Natural killer cell treated with Interleukin-12 subunit alpha and Interleukin-12 subunit beta and Interleukin-15 and Interleukin-18, amount 100 ng/mL, for 72 hours (primary cell): ENCODE measurements at regions not wholly inside any gene's neighbourhood (a gene's known extent, or its start where the extent isn't known, plus 50 kb on each side); places are given as distances from the start of the nearest gene placed in this dataset.

Experiments used
- ATAC-seq, 2 donors: fragments of 150-1000 bp; cut with Tn5 transposase in 1 of 2; sonication (Bioruptor Pico), chemical (Tn5 transposase) in 1 of 2; 2 replicates each; pipeline ENCODE4 v1.10.0; 2021
- DNase-seq: peaks from one replicate; pipeline ENCODE4 v3.0.0; 2022; ENCODE audit warnings: low spot score
- H3K27ac Mint-ChIP-seq, 2 donors: 1 replicate in 1 of 2; 2 replicates in 1 of 2; pipeline ENCODE4 v1.8.0; 2022; ENCODE audit warnings: mixed read lengths in 2 of 2, mild to moderate bottlenecking in 1 of 2, moderate library complexity in 1 of 2
- H3K27me3 Mint-ChIP-seq, 2 donors: 1 replicate in 1 of 2; 2 replicates in 1 of 2; pipeline ENCODE4 v1.8.0; 2022; ENCODE audit warnings: mixed read lengths in 2 of 2
- H3K36me3 Mint-ChIP-seq: one replicate; pipeline ENCODE4 v1.8.0; 2022; ENCODE audit warnings: mixed read lengths
- H3K4me1 Mint-ChIP-seq, 2 donors: 1 replicate in 1 of 2; 2 replicates in 1 of 2; pipeline ENCODE4 v1.8.0; 2022; ENCODE audit warnings: low read depth in 2 of 2, mixed read lengths in 2 of 2, mild to moderate bottlenecking in 1 of 2
- H3K4me3 Mint-ChIP-seq: one replicate; pipeline ENCODE4 v1.8.0; 2022; ENCODE audit warnings: mixed read lengths
- H3K9me3 Mint-ChIP-seq: 2 replicates; pipeline ENCODE4 v1.8.0; 2022; ENCODE audit warnings: mixed read lengths

DNA sequence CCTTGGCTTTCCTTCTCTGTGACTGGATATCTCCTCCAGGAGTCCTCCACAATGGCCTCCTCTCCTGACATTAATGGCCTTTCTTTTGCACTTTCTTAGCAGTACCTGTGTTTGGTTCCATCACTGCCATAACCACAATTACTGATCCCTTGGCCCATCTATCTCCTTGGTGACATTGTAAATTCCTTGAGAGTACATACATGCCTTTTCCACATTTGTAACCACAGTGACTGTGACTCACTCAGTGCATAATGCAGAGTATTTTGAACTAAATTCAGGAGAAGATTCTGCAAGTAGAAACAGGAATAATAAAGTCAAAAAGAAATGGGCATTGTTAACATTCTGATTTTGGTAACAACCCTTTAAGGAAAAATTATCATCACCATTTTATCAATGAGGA lies 197.2 kb upstream of the SOX4 start:
- ATAC-seq (no peak), DNase-seq (no peak)
- peaks cover 6 to 7% of the 10 kb centered on the region in 2 donors for H3K27me3 Mint-ChIP-seq
- H3K4me3 Mint-ChIP-seq, result no peak overlapping the region
- H3K9me3 Mint-ChIP-seq, result no peaks in the 10 kb centered on the region
- H3K27ac Mint-ChIP-seq, result no peak overlapping the region
- no peaks in the 10 kb centered on the region for H3K4me1 Mint-ChIP-seq
- no peaks in the 10 kb centered on the region for H3K36me3 Mint-ChIP-seq

DNA sequence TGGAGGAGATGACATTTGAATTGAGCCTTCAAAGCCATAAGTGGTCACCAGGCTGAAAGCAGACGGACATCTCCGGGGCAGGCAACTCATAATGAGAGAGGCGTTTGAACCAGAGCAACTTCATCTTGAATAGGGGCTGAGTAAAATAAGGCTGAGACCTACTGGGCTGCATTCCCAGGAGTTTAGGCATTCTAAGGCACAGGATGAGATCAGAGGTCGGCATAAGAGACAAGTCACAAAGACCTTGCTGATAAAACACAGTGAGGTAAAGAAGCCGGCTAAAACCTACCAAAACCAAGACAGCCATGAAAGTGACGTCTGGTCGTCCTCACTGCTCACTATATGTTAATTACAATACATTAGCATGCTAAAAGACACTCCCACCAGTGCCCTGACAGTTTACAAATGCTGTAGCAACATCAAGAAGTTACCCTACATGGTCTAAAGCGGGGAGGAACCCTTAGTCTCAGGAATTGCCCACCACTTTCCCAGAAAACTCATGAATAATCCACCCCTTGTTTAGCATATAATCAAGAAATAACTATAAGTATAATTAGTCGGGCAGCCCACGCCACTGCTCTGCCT lies 194.7 kb upstream of the SOX4 start:
- Mint-ChIP-seq H3K27ac (no peak overlapping the region), H3K4me3 (no peak overlapping the region), H3K27me3 (peaks cover 6 to 7% of the 10 kb centered on the region in 2 donors), H3K4me1 (no peaks in the 10 kb centered on the region), H3K36me3 (no peaks in the 10 kb centered on the region), H3K9me3 (no peaks in the 10 kb centered on the region)
- DNase-seq (no peak), ATAC-seq (no peak)

DNA sequence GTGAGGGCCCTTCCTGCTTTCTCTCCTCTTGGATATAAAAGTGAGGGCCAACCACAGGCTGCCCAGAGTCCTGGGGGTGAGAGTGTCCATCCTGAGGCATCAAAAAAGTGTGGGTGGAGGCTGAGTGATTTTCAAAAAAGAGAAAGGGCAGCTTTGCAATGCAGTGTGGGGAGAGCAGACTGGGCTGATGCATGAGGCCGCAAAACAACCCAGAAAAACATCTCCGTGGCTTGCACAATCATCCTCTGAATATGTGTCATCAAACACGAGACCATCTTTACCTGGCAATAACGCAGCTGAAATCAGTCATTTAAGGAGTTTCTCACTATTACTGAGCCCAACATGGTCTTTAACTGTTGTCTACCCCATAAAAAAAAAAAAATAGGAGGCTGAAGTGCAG lies 191.2 kb upstream of the SOX4 start:
- no peaks in the 10 kb centered on the region for H3K36me3 Mint-ChIP-seq
- no peak overlapping the region for H3K4me3 Mint-ChIP-seq
- H3K27me3 Mint-ChIP-seq, result peaks cover 7 to 9% of the 10 kb centered on the region in 2 donors
- no peak overlapping the region for H3K27ac Mint-ChIP-seq
- no peak for DNase-seq
- no peaks in the 10 kb centered on the region for H3K9me3 Mint-ChIP-seq
- ATAC-seq, result peak; percentile 38 to 83
- no peaks in the 10 kb centered on the region for H3K4me1 Mint-ChIP-seq

DNA sequence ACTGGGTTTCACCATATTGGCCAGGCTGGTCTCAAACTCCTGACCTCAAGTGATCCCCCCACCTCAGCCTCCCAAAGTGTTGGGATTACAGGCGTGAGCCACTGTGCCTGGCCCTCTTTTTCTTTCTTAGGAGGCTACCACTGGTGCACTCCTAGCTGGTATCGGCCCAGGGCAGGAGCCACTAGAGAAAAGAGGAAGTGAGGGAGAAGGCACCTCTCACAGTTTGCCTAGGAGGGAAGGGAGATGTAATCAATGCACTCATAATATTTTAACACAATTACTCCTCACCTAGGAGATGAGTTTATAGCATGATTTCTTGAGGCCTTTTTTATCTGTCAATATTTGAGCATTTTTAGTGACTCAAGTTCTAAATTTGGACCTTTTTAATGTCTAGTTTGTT lies 189.0 kb upstream of the SOX4 start:
- no peaks in the 10 kb centered on the region for H3K4me1 Mint-ChIP-seq
- no peak for DNase-seq
- ATAC-seq, result no peak
- peaks cover 5% of the 10 kb centered on the region for H3K36me3 Mint-ChIP-seq
- H3K27ac Mint-ChIP-seq, result no peak overlapping the region
- H3K27me3 Mint-ChIP-seq, result peaks cover 9 to 19% of the 10 kb centered on the region in 2 donors
- H3K4me3 Mint-ChIP-seq, result no peak overlapping the region
- H3K9me3 Mint-ChIP-seq, result no peaks in the 10 kb centered on the region

DNA sequence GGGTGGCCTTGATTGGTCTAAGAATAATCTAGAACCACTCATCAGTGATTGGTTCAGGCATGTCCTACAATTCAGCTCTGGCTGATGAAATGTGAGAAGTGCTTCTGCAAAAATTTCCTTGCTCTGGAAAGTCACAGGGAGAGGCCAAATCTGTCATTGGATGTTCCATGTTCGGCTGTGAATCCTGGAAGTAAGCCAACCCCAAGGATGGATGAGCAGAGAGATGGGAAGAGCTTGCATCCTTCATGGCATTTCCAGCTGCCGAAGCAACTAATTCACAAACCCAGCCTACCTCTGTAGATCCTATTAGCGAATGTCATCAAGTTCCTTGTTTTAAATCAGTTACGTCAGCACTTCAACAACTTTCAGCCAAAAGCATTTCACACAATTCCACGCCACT lies 187.2 kb upstream of the SOX4 start:
- ATAC-seq (no peak), DNase-seq (no peak)
- Mint-ChIP-seq H3K36me3 (peaks cover 5% of the 10 kb centered on the region), H3K9me3 (no peaks in the 10 kb centered on the region), H3K27ac (no peak overlapping the region), H3K27me3 (peaks cover 9 to 22% of the 10 kb centered on the region in 2 donors), H3K4me1 (no peaks in the 10 kb centered on the region), H3K4me3 (no peak overlapping the region)

DNA sequence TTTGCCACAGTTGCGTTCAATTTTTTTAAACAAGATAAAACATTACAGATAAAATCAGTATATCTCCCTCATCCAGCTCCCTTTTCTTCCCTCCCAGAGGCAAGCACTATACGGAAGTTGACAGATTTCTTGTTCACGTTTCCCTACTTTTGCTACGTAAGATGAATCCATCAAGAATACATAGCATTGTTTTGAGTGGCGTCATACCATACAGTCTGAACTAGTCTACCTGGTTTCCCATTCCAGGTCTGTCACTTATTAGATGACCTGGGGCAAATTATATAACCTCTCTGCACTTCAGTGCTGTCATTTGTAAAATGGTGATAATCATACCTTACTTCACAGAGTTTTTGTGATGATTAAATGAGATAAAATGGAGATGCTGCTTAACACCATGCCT lies 184.3 kb upstream of the SOX4 start:
- Mint-ChIP-seq H3K36me3 (peaks cover 5% of the 10 kb centered on the region), H3K27me3 (peaks cover 9 to 32% of the 10 kb centered on the region in 2 donors), H3K9me3 (no peaks in the 10 kb centered on the region), H3K4me1 (no peaks in the 10 kb centered on the region), H3K4me3 (no peak overlapping the region), H3K27ac (no peak overlapping the region)
- no peak for DNase-seq
- no peak for ATAC-seq

DNA sequence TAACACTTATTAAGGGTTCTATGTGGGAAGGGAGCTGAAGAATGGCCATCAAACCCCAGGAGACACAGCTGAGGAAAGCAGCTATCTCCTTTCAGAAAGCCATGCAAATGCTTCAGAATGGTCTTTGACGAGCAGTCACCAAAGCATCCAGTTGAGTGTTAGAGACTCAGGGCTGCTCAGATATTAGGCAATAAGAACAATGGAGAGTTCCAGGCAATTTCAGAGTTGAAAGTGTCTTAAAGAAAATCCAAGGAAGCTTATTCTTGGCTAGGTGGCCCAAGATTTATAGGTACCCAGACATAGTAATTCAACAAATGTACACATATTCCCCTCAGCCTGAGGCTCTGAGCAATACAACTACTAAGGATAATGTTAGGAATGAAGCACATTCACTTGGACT lies 180.1 kb upstream of the SOX4 start:
- H3K9me3 Mint-ChIP-seq, result no peaks in the 10 kb centered on the region
- no peak for ATAC-seq
- peaks cover 0 to 4% of the 10 kb centered on the region in 2 donors for H3K4me1 Mint-ChIP-seq
- DNase-seq, result no peak
- H3K27me3 Mint-ChIP-seq, result peaks cover 3 to 20% of the 10 kb centered on the region in 2 donors
- H3K27ac Mint-ChIP-seq, result no peak overlapping the region
- no peak overlapping the region for H3K4me3 Mint-ChIP-seq
- H3K36me3 Mint-ChIP-seq, result no peaks in the 10 kb centered on the region

DNA sequence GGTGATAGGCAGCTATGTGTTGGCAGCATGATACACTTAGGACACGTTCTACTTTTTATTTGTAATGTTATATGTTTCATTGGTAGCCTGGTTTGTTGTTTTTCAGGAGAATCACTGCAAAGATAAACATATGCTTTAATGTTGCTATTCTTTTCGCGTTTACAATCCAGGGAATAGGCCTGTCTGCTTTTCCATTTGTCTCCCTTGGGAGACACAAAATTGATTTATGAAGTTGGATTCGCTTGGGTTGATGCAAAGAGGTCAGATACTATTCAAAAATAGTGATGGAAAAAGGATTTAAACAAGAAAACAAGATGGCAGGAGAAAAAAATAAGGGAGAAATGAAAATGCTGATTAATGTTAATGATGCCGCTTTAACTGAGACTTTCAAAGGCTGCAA lies 179.5 kb upstream of the SOX4 start:
- DNase-seq (no peak), ATAC-seq (no peak)
- no peaks in the 10 kb centered on the region for H3K9me3 Mint-ChIP-seq
- H3K27ac Mint-ChIP-seq, result no peak overlapping the region
- peaks cover 3 to 20% of the 10 kb centered on the region in 2 donors for H3K27me3 Mint-ChIP-seq
- no peaks in the 10 kb centered on the region for H3K36me3 Mint-ChIP-seq
- H3K4me1 Mint-ChIP-seq, result peaks cover 0 to 4% of the 10 kb centered on the region in 2 donors
- H3K4me3 Mint-ChIP-seq, result no peak overlapping the region

DNA sequence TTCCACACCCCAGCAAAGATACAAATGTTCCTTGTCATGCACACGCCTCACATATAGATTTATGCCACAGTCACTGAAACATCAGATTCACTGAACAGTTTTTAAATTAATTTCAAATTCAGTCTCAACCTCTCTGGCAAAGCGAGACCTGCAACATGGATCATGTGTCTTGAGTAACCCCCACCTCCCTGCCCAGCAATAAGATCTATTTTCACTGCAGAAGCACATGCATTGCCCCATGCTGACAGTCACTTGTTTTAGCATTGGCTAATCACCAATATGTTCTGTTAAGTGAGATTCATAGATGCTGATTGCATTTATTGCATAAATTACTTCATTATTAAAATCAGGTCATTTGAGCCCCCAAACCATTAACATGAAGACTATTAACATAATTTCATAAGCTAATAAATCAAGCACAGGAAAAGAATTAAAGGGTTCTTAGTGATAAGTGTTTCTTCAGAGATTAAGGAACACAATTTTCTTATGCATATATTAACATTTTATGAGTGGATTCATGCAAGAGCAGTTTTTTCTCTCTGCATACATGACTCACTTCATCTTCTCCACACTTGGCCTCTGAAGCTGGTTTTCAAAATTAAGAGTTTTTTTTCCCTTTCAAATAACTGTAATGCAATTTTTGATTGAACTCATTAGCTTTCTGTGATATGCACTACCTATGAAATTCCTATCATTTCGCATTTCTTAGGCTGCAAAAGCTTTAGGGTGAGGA lies 173.2 kb upstream of the SOX4 start:
- H3K9me3 Mint-ChIP-seq, result no peaks in the 10 kb centered on the region
- ATAC-seq, result no peak
- no peak overlapping the region for H3K27ac Mint-ChIP-seq
- no peak for DNase-seq
- peaks cover 8 to 21% of the 10 kb centered on the region in 2 donors for H3K27me3 Mint-ChIP-seq
- peaks cover 0 to 4% of the 10 kb centered on the region in 2 donors for H3K4me1 Mint-ChIP-seq
- H3K36me3 Mint-ChIP-seq, result no peaks in the 10 kb centered on the region
- H3K4me3 Mint-ChIP-seq, result no peak overlapping the region

DNA sequence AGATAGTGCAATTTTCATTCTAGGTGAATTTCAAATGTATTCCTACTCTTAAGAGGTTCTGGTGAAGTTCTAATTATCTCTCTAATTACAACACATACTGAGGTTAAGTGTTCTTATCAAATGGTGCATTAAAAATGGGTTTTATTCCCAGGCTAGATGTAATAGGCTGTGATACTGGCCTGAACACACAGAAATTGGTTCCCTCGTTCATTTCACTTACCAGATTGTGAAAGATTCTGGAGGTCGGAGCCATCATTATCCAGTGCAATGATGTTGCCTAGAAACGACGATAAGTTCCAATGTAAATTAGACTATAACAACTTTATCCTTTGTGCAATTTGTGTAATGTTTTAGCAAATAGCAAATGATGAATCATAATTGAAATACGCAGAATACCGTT lies 172.6 kb upstream of the SOX4 start:
- Mint-ChIP-seq H3K36me3 (no peaks in the 10 kb centered on the region), H3K4me1 (peaks cover 0 to 4% of the 10 kb centered on the region in 2 donors), H3K9me3 (no peaks in the 10 kb centered on the region), H3K4me3 (no peak overlapping the region), H3K27me3 (peaks cover 8 to 21% of the 10 kb centered on the region in 2 donors), H3K27ac (no peak overlapping the region)
- DNase-seq, result no peak
- ATAC-seq, result no peak

DNA sequence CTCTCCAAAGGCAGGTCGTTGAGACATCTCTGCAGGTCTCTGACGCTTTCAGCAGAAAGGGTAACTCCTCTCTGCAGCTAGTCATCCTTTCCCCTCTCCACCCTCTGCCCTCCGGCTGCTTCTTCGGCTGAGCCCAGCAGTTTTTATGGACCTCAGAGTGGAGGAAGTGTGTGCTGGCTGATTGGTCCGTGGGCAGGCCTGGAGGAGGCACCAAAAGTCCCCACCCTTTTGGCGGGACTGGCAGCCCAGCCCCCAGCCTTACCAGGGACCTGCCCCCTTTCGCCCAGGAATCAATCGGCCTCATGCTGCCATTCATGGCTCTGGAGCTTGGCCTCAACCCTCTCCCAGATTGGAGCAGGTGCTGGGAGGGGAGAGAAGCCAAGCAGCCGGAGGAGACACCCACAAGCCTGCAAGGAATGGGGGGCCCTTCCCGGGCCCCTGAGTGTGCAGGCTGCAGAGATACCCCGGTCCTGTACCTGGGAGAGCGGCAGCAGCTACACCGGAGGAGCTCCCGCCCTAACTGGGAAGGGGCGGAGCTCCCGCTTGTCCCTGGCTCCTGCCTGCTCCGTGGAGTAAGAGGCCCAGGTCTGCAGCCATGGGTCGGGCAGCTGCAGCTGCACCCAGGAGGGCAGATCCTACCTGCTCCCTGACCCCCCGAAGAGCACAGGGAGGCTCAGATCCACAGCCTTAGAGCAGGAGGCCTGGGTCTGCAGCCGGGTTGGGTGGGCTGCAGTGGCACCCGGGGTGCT lies 170.3 kb upstream of the SOX4 start:
- H3K4me1 Mint-ChIP-seq, result no peaks in the 10 kb centered on the region
- no peak overlapping the region for H3K27ac Mint-ChIP-seq
- ATAC-seq (peak in 1 of 2 donors; percentile 40), DNase-seq (no peak)
- no peaks in the 10 kb centered on the region for H3K9me3 Mint-ChIP-seq
- H3K27me3 Mint-ChIP-seq, result peaks cover 16 to 21% of the 10 kb centered on the region in 2 donors
- no peaks in the 10 kb centered on the region for H3K36me3 Mint-ChIP-seq
- H3K4me3 Mint-ChIP-seq, result no peak overlapping the region

DNA sequence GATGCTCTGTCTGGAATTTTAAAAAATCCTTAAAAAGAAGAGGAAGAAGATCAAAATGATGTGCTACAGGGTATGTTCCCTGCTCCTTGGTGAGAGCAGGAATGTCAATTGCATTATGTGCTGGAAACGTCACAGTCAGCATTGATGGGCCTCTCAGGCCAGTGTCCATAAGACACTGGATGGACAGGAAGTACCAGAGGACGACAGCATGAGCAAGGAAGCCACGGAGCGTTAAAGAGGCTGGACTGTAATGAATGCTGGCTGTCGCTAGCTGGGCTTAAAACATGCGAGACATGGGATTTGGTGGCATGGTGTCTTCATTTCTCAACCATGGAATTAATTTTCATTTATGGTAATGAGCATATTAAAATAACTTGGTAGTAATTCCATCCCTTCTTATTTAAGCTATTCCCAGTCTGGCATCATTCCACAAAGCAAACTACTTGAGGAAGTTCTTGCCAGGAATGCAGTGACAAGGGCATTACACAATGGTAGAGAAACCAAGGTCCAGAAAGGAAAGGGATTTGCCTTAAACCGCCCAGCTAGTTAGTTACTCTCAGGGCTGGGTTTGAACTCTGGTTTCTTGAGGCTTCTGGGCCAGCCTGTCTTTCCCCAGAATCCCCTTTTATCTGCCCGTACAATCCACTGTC lies 166.6 kb upstream of the SOX4 start:
- H3K27ac Mint-ChIP-seq, result peak overlapping the region in 1 of 2 donors; percentile 36
- no peaks in the 10 kb centered on the region for H3K9me3 Mint-ChIP-seq
- DNase-seq (no peak), ATAC-seq (no peak)
- no peaks in the 10 kb centered on the region for H3K4me1 Mint-ChIP-seq
- H3K36me3 Mint-ChIP-seq, result no peaks in the 10 kb centered on the region
- H3K4me3 Mint-ChIP-seq, result no peak overlapping the region
- peaks cover 17 to 18% of the 10 kb centered on the region in 2 donors for H3K27me3 Mint-ChIP-seq

DNA sequence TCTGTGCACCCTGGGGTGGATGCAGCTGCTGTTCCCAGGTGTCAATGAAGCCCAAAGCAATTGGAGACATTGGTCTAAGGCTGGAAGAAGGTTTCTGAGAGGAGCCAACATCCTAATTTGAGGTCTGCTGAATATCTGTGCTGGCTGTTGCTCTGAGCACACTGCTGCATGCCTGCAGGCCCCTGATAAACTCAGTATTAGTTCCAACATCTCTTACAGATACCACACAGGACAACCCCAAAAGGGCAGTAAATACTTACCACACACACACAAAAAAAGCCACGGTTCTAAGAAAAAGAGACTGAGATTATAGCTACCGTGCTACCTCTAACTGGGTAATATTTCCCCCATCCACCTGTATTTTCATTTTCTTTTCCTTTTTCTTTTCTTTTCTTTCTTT lies 164.3 kb upstream of the SOX4 start:
- Mint-ChIP-seq H3K9me3 (no peaks in the 10 kb centered on the region), H3K27me3 (peaks cover 15 to 17% of the 10 kb centered on the region in 2 donors), H3K27ac (no peak overlapping the region), H3K36me3 (no peaks in the 10 kb centered on the region), H3K4me3 (no peak overlapping the region), H3K4me1 (no peaks in the 10 kb centered on the region)
- ATAC-seq (no peak), DNase-seq (no peak)

DNA sequence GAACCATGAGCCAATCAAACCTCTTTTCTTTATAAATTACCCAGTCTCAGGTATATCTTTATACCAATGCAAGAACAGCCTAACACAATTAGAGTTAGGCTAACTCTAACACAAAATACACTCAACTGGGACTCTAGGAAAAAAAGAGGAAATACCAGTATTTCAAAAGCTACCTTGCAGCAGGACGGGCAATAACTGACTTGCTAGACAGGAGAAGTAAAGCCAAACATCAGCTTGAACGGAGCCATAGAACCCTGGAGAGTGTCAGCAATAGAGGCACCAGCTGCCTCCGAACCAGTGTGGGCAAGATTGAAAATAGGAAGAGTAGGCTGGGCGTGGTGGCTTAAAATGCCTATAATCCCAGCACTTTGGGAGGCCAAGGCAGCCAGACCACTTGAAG lies 162.0 kb upstream of the SOX4 start:
- Mint-ChIP-seq H3K9me3 (no peaks in the 10 kb centered on the region), H3K4me1 (peaks cover 2 to 3% of the 10 kb centered on the region in 2 donors), H3K36me3 (no peaks in the 10 kb centered on the region), H3K27me3 (peaks cover 6 to 8% of the 10 kb centered on the region in 2 donors), H3K27ac (no peak overlapping the region), H3K4me3 (no peak overlapping the region)
- no peak for ATAC-seq
- DNase-seq, result no peak
